KG1 (cell line): ENCODE measurements at regions not wholly inside any gene's neighbourhood (a gene's known extent, or its start where the extent isn't known, plus 50 kb on each side); places are given as distances from the start of the nearest gene placed in this dataset.

ENCODE experiments used
- DNase-seq: peaks from one replicate; lab custom pipeline; 2025; lab: John Stamatoyannopoulos, UW

- no peak for DNase-seq
Observed at GRCh38 chr4:18858229-18858922, 836.8 kb upstream of the LCORL start.

DNA sequence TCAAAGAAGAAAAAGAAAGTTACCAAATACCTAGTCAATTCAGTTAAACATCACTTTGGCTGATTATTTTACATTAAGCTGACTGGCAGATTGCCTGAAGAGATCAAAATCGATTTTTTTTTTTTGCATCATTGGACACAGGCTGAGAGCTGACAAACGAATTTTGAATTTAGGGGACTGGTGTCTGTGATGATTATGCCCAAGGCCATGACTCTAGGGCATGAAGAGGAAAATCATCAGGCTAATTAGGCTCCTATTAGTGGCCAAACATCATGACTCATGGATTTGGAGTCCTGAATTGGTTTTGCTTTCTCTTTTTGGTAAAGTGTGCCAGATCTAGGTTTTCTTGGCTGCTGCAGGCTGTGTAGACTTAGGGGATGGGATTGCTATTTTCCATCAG, 829.3 kb upstream of the LCORL start:
- DNase-seq, result no peak

DNA sequence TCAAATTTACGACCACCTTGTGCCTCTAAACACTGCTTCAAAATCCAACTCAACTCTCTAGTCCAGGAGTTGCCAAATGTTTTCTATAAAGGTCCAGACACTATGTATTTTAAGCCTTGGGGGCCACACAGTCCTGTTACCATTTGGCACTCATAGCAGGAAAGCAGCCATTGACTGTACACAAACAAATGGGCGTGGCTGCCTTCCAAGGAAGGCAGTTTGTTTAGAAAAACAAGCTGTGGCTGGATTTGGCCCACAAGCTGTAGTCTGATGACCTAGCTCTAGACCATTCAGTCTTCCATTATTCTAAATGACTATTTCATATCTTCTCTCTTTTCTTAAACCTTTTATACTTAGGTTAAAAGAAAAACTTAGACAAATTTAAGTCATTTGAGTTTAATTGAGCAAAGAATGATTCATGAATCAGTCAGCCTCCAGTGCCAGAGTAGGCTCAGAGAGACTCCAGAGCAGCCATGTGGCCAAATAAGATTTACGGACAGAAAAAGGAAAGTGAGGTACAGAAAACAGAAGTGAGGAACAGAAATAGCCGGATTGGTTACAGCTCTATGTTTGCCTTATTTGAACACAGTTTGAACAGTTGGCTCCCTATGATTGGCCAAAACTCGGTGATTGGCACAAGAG, 825.8 kb upstream of the LCORL start:
- DNase-seq, result no peak

GRCh38 chr4:18846313-18846712, 824.8 kb upstream of the LCORL start:
- no peak for DNase-seq

- DNase-seq, result no peak
Observed at GRCh38 chr4:18844726-18845125, 823.2 kb upstream of the LCORL start.

- DNase-seq, result no peak
Observed at GRCh38 chr4:18842431-18842830, 820.9 kb upstream of the LCORL start.

DNA sequence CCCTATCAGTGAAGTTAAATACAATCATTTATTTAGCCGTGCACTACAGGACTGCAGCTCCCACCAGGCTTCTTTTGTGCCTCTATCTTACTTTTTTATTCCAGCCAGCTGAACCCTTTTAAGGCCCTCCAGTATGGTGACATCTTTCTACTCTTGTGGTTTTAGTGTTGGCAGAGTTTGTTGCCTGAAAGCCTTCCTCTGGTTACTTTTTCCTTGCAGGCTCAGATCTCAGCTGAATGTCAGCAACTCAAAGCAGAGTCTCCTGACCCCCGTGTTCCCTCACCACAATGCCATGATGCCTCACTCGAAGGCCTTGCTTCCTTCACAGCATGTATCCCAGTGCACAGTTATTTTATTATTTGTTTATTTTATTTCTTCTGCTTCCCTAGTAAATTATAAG, 818.9 kb upstream of the LCORL start:
- DNase-seq, result no peak

DNA sequence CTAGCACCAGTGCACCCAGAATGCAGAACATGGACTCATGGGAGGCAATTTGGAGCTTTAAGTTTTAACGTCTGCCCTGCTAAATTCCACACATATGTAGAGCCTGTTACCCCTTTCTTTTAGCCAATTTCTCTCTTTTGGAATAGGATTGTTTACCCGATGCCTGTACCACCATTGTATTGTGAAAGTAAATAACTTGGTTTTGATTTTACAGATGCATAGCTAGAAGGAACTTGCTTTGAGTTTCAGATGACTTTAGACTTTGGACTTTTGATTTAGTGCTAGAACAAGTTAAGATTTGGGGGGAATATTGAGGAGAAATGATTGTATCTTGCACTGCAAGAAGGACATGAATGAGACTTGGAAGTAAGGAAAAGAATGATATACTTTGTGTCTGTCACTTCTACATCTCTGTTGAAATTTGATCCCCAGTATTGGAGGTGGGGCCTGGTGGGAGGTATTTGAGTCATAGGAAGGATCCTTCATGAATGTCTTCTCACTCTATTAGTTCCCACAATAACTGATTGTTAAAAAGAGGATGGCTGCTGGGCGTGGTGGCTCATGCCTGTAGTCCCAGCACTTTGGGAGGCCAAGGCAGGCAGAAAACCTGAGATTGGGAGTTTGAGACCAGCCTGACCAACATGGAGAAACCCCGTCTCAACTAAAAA, 794.8 kb upstream of the LCORL start:
- no peak for DNase-seq

GRCh38 chr4:18815779-18816173, 794.2 kb upstream of the LCORL start:
- no peak for DNase-seq

GRCh38 chr4:18815081-18815778, 793.7 kb upstream of the LCORL start:
- no peak for DNase-seq

GRCh38 chr4:18813771-18814170, 792.2 kb upstream of the LCORL start:
- DNase-seq, result no peak

GRCh38 chr4:18813055-18813454, 791.5 kb upstream of the LCORL start:
- DNase-seq, result no peak

GRCh38 chr4:18803781-18804180, 782.2 kb upstream of the LCORL start:
- no peak for DNase-seq

GRCh38 chr4:18798123-18798522, 776.6 kb upstream of the LCORL start:
- no peak for DNase-seq

DNA sequence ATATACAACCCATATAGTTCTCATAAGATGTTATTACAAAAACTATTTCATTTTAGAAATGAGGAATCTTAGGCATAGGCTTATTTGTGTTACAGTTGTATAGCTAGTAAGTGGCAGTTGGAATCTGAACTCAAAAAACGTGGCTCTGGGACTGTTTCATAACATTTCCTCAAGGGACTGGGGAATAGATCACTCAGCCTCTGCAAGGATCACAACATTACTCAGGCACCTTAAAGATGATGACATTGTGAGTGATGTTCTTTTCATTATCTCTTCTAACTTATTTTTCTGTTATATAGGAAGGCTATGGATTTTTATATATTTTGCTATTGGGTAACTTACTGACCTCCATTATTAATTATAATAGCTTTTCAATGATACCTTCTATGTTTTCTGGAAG, 774.2 kb upstream of the LCORL start:
- no peak for DNase-seq

GRCh38 chr4:18777190-18777930, 755.8 kb upstream of the LCORL start:
- DNase-seq, result no peak

DNA sequence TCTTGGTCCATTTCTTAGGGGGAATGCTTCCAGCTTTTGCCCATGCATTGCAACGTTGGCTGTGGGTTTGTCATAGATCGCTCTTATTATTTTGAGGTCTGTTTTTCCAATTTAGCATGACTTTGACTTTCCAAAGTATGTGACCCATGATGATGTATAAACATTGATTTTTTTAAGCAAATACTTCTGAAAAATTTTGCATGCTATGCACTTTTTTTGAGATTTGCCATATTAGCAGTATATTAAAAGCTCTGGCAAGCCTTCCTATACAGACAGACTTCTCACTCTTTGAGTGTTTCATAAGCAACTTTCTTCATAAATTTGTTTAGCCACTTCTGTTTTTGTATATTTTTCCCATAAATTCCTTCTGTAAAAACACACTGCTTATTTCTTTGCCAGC, 746.4 kb upstream of the LCORL start:
- no peak for DNase-seq

GRCh38 chr4:18756671-18757070, 735.1 kb upstream of the LCORL start:
- no peak for DNase-seq

GRCh38 chr4:18754180-18754579, 732.6 kb upstream of the LCORL start:
- no peak for DNase-seq

- no peak for DNase-seq
Observed at GRCh38 chr4:18751083-18751482, 729.5 kb upstream of the LCORL start.

DNA sequence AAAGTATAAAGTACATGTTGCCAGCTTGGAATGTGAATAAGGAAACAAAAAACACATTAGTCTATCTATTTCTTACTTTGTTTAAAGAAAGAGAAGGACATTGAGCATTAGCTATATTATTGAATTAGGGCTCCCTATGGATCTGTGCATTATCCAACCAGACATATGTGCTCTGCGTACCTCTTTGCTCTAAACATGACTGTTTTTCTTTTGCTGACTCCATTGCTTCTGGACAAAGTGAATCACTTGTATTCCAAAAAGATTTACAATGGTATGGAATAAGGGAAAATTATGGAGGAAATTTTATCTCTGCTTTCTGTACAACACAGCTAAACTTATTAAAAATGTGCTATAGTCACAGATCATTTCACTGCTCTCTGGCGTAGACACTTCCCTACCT, 727.8 kb upstream of the LCORL start:
- no peak for DNase-seq

DNA sequence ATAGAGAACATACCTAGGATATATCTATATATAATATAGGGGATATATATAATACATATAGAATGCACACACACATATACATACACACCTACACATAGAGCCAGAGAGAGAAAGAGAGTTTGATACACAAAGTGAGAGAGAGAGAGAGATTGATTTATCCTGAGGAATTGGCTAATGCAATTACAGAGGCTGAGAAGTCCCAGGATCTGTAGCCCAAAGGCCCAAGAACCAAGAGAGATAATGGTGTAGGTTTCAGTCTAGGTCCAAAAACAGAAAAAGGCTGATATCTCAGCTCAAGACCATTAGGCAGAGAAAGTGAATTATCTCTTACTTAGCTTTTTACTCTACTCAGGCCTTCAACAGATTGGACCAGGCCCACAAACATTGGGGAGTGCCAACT, 715.0 kb upstream of the LCORL start:
- no peak for DNase-seq
